ENCODE measurements at regions not wholly inside any gene's neighbourhood (a gene's known extent, or its start where the extent isn't known, plus 50 kb on each side); places are given as distances from the start of the nearest gene placed in this dataset.

- Histone ChIP-seq H3K36me3 (ENCODE audit: low read depth, missing control alignments) (no peaks in the 10 kb centered on the region), H3K27ac (no peak overlapping the region), H3K4me3 (no peak overlapping the region), H3K27me3 (no peaks in the 10 kb centered on the region), H3K4me1 (no peaks in the 10 kb centered on the region), H3K9me3 (no peaks in the 10 kb centered on the region)
- DNase-seq, result no peak
- intact Hi-C loops (cut with DNase I; ENCODE audit: low total_unique reads), result no loop called here
- WGBS, 2 donors, result 91 to 100% methylated on average over 1 of the region's 1 CpG
- TF ChIP-seq POLR2A (IDR thresholded peaks at IDR 0.05) (no peak), CTCF (IDR thresholded peaks at IDR 0.05) (no peak)
Observed at GRCh38 chr3:80241791-80242190, 474.0 kb upstream of the ROBO1 start.

GRCh38 chr3:80239301-80239700, 471.5 kb upstream of the ROBO1 start:
- no peak for TF ChIP-seq CTCF (IDR thresholded peaks at IDR 0.05)
- no peak for TF ChIP-seq POLR2A (IDR thresholded peaks at IDR 0.05)
- intact Hi-C loops (cut with DNase I; ENCODE audit: low total_unique reads), result no loop called here
- no peaks in the 10 kb centered on the region for H3K4me1 ChIP-seq
- H3K27me3 ChIP-seq, result no peaks in the 10 kb centered on the region
- no peaks in the 10 kb centered on the region for H3K9me3 ChIP-seq
- no peaks in the 10 kb centered on the region for H3K36me3 ChIP-seq (ENCODE audit: low read depth, missing control alignments)
- WGBS, 2 donors, result 75% methylated on average over 3 of the region's 3 CpGs
- DNase-seq, result no peak
- H3K27ac ChIP-seq, result no peak overlapping the region
- no peak overlapping the region for H3K4me3 ChIP-seq

GRCh38 chr3:80238606-80239005, 470.8 kb upstream of the ROBO1 start:
- Histone ChIP-seq H3K27me3 (no peaks in the 10 kb centered on the region), H3K36me3 (ENCODE audit: low read depth, missing control alignments) (no peaks in the 10 kb centered on the region), H3K4me1 (no peaks in the 10 kb centered on the region), H3K4me3 (no peak overlapping the region), H3K27ac (peak overlapping the region in 1 of 2 donors; percentile 2), H3K9me3 (no peaks in the 10 kb centered on the region)
- no peak for DNase-seq
- intact Hi-C loops (cut with DNase I; ENCODE audit: low total_unique reads), result no loop called here
- TF ChIP-seq CTCF (IDR thresholded peaks at IDR 0.05) (no peak), POLR2A (IDR thresholded peaks at IDR 0.05) (no peak)
- 38 to 46% methylated on average over 1 of the region's 1 CpG for WGBS, 2 donors

GRCh38 chr3:80238152-80238551, 470.4 kb upstream of the ROBO1 start:
- Histone ChIP-seq H3K27ac (peak overlapping the region in 1 of 2 donors; percentile 2), H3K4me1 (no peaks in the 10 kb centered on the region), H3K4me3 (no peak overlapping the region), H3K9me3 (no peaks in the 10 kb centered on the region), H3K36me3 (ENCODE audit: low read depth, missing control alignments) (no peaks in the 10 kb centered on the region), H3K27me3 (no peaks in the 10 kb centered on the region)
- intact Hi-C loops (cut with DNase I; ENCODE audit: low total_unique reads), result no loop called here
- TF ChIP-seq CTCF (IDR thresholded peaks at IDR 0.05), result no peak
- TF ChIP-seq POLR2A (IDR thresholded peaks at IDR 0.05), result no peak
- no peak for DNase-seq

- H3K27me3 ChIP-seq, result no peaks in the 10 kb centered on the region
- DNase-seq, result no peak
- intact Hi-C loops (cut with DNase I; ENCODE audit: low total_unique reads), result no loop called here
- WGBS, 2 donors, result 55 to 64% methylated on average over 3 of the region's 3 CpGs
- H3K27ac ChIP-seq, result no peak overlapping the region
- TF ChIP-seq CTCF (IDR thresholded peaks at IDR 0.05) (no peak), POLR2A (IDR thresholded peaks at IDR 0.05) (no peak)
- no peak overlapping the region for H3K4me3 ChIP-seq
- no peaks in the 10 kb centered on the region for H3K4me1 ChIP-seq
- no peaks in the 10 kb centered on the region for H3K36me3 ChIP-seq (ENCODE audit: low read depth, missing control alignments)
- H3K9me3 ChIP-seq, result no peaks in the 10 kb centered on the region
Observed at GRCh38 chr3:80234706-80235105, 466.9 kb upstream of the ROBO1 start.

Measured in testis (tissue), 2 donors.